ENCODE measurements at regions not wholly inside any gene's neighbourhood (a gene's known extent, or its start where the extent isn't known, plus 50 kb on each side); places are given as distances from the start of the nearest gene placed in this dataset.
"Not testable (repeated sequence)": the region's sequence is repeated elsewhere in the genome, so short reads cannot be mapped to it uniquely, and the experiment has no call there.

GRCh38 chr17:70562137-70562536, 392.8 kb downstream of the KCNJ2 start:
- Histone ChIP-seq H3K4me3 (ENCODE audit: low read length) (no peak overlapping the region), H3K4me1 (ENCODE audit: control insufficient read depth, low read depth, low read length) (no peaks in the 10 kb centered on the region), H3K27ac (ENCODE audit: low read length) (no peak overlapping the region), H3K9me3 (ENCODE audit: control insufficient read depth, low read depth, low read length) (no peaks in the 10 kb centered on the region), H3K36me3 (ENCODE audit: control insufficient read depth, low read depth, low read length) (no peaks in the 10 kb centered on the region), H3K9ac (ENCODE audit: low read length) (no peak overlapping the region), H3K27me3 (ENCODE audit: control insufficient read depth, insufficient read depth, low read length) (no peaks in the 10 kb centered on the region)

GRCh38 chr17:70563281-70563820, 394.0 kb downstream of the KCNJ2 start:
- no peaks in the 10 kb centered on the region for H3K36me3 ChIP-seq (ENCODE audit: control insufficient read depth, low read depth, low read length)
- no peaks in the 10 kb centered on the region for H3K9me3 ChIP-seq (ENCODE audit: control insufficient read depth, low read depth, low read length)
- no peak overlapping the region for H3K4me3 ChIP-seq (ENCODE audit: low read length)
- no peak overlapping the region for H3K27ac ChIP-seq (ENCODE audit: low read length)
- no peaks in the 10 kb centered on the region for H3K27me3 ChIP-seq (ENCODE audit: control insufficient read depth, insufficient read depth, low read length)
- H3K9ac ChIP-seq (ENCODE audit: low read length), result no peak overlapping the region
- no peaks in the 10 kb centered on the region for H3K4me1 ChIP-seq (ENCODE audit: control insufficient read depth, low read depth, low read length)

- no peak overlapping the region for H3K27ac ChIP-seq (ENCODE audit: low read length)
- no peaks in the 10 kb centered on the region for H3K36me3 ChIP-seq (ENCODE audit: control insufficient read depth, low read depth, low read length)
- H3K27me3 ChIP-seq (ENCODE audit: control insufficient read depth, insufficient read depth, low read length), result no peaks in the 10 kb centered on the region
- H3K4me1 ChIP-seq (ENCODE audit: control insufficient read depth, low read depth, low read length), result no peaks in the 10 kb centered on the region
- no peaks in the 10 kb centered on the region for H3K9me3 ChIP-seq (ENCODE audit: control insufficient read depth, low read depth, low read length)
- H3K4me3 ChIP-seq (ENCODE audit: low read length), result no peak overlapping the region
- H3K9ac ChIP-seq (ENCODE audit: low read length), result no peak overlapping the region
Measured at GRCh38 chr17:70564006-70564620, 394.8 kb downstream of the KCNJ2 start.

GRCh38 chr17:70569128-70569527, 399.8 kb downstream of the KCNJ2 start:
- Histone ChIP-seq H3K4me3 (ENCODE audit: low read length) (no peak overlapping the region), H3K27ac (ENCODE audit: low read length) (no peak overlapping the region), H3K9me3 (ENCODE audit: control insufficient read depth, low read depth, low read length) (no peaks in the 10 kb centered on the region), H3K36me3 (ENCODE audit: control insufficient read depth, low read depth, low read length) (no peaks in the 10 kb centered on the region), H3K4me1 (ENCODE audit: control insufficient read depth, low read depth, low read length) (no peaks in the 10 kb centered on the region), H3K9ac (ENCODE audit: low read length) (no peak overlapping the region), H3K27me3 (ENCODE audit: control insufficient read depth, insufficient read depth, low read length) (no peaks in the 10 kb centered on the region)

GRCh38 chr17:70577456-70577855, 408.1 kb downstream of the KCNJ2 start:
- H3K27me3 ChIP-seq (ENCODE audit: control insufficient read depth, insufficient read depth, low read length), result no peaks in the 10 kb centered on the region
- no peak overlapping the region for H3K9ac ChIP-seq (ENCODE audit: low read length)
- H3K9me3 ChIP-seq (ENCODE audit: control insufficient read depth, low read depth, low read length), result no peaks in the 10 kb centered on the region
- H3K4me1 ChIP-seq (ENCODE audit: control insufficient read depth, low read depth, low read length), result no peaks in the 10 kb centered on the region
- H3K36me3 ChIP-seq (ENCODE audit: control insufficient read depth, low read depth, low read length), result no peaks in the 10 kb centered on the region
- H3K4me3 ChIP-seq (ENCODE audit: low read length), result no peak overlapping the region
- no peak overlapping the region for H3K27ac ChIP-seq (ENCODE audit: low read length)

GRCh38 chr17:70581459-70581858, 412.1 kb downstream of the KCNJ2 start:
- Histone ChIP-seq H3K27ac (ENCODE audit: low read length) (no peak overlapping the region), H3K27me3 (ENCODE audit: control insufficient read depth, insufficient read depth, low read length) (no peaks in the 10 kb centered on the region), H3K9ac (ENCODE audit: low read length) (no peak overlapping the region), H3K9me3 (ENCODE audit: control insufficient read depth, low read depth, low read length) (no peaks in the 10 kb centered on the region), H3K4me3 (ENCODE audit: low read length) (no peak overlapping the region), H3K36me3 (ENCODE audit: control insufficient read depth, low read depth, low read length) (no peaks in the 10 kb centered on the region), H3K4me1 (ENCODE audit: control insufficient read depth, low read depth, low read length) (no peaks in the 10 kb centered on the region)

- no peaks in the 10 kb centered on the region for H3K27me3 ChIP-seq (ENCODE audit: control insufficient read depth, insufficient read depth, low read length)
- H3K9me3 ChIP-seq (ENCODE audit: control insufficient read depth, low read depth, low read length), result no peaks in the 10 kb centered on the region
- H3K27ac ChIP-seq (ENCODE audit: low read length), result no peak overlapping the region
- H3K9ac ChIP-seq (ENCODE audit: low read length), result no peak overlapping the region
- H3K4me3 ChIP-seq (ENCODE audit: low read length), result no peak overlapping the region
- H3K4me1 ChIP-seq (ENCODE audit: control insufficient read depth, low read depth, low read length), result no peaks in the 10 kb centered on the region
- H3K36me3 ChIP-seq (ENCODE audit: control insufficient read depth, low read depth, low read length), result no peaks in the 10 kb centered on the region
Measured at GRCh38 chr17:70582777-70583176, 413.4 kb downstream of the KCNJ2 start.

GRCh38 chr17:70584255-70584654, 414.9 kb downstream of the KCNJ2 start:
- Histone ChIP-seq H3K9me3 (ENCODE audit: control insufficient read depth, low read depth, low read length) (no peaks in the 10 kb centered on the region), H3K27ac (ENCODE audit: low read length) (no peak overlapping the region), H3K4me1 (ENCODE audit: control insufficient read depth, low read depth, low read length) (no peaks in the 10 kb centered on the region), H3K36me3 (ENCODE audit: control insufficient read depth, low read depth, low read length) (no peaks in the 10 kb centered on the region), H3K4me3 (ENCODE audit: low read length) (no peak overlapping the region), H3K27me3 (ENCODE audit: control insufficient read depth, insufficient read depth, low read length) (no peaks in the 10 kb centered on the region), H3K9ac (ENCODE audit: low read length) (no peak overlapping the region)

- Histone ChIP-seq H3K9me3 (ENCODE audit: control insufficient read depth, low read depth, low read length) (no peaks in the 10 kb centered on the region), H3K36me3 (ENCODE audit: control insufficient read depth, low read depth, low read length) (no peaks in the 10 kb centered on the region), H3K4me1 (ENCODE audit: control insufficient read depth, low read depth, low read length) (no peaks in the 10 kb centered on the region), H3K27ac (ENCODE audit: low read length) (no peak overlapping the region), H3K27me3 (ENCODE audit: control insufficient read depth, insufficient read depth, low read length) (no peaks in the 10 kb centered on the region), H3K4me3 (ENCODE audit: low read length) (no peak overlapping the region), H3K9ac (ENCODE audit: low read length) (no peak overlapping the region)
Measured at GRCh38 chr17:70588003-70588402, 418.7 kb downstream of the KCNJ2 start.

GRCh38 chr17:70597774-70598173, 428.4 kb downstream of the KCNJ2 start:
- no peak overlapping the region for H3K9ac ChIP-seq (ENCODE audit: low read length)
- H3K27me3 ChIP-seq (ENCODE audit: control insufficient read depth, insufficient read depth, low read length), result no peaks in the 10 kb centered on the region
- no peak overlapping the region for H3K27ac ChIP-seq (ENCODE audit: low read length)
- H3K9me3 ChIP-seq (ENCODE audit: control insufficient read depth, low read depth, low read length), result no peaks in the 10 kb centered on the region
- H3K4me3 ChIP-seq (ENCODE audit: low read length), result no peak overlapping the region
- H3K4me1 ChIP-seq (ENCODE audit: control insufficient read depth, low read depth, low read length), result no peaks in the 10 kb centered on the region
- no peaks in the 10 kb centered on the region for H3K36me3 ChIP-seq (ENCODE audit: control insufficient read depth, low read depth, low read length)

- Histone ChIP-seq H3K36me3 (ENCODE audit: control insufficient read depth, low read depth, low read length) (no peaks in the 10 kb centered on the region), H3K27me3 (ENCODE audit: control insufficient read depth, insufficient read depth, low read length) (no peaks in the 10 kb centered on the region), H3K9me3 (ENCODE audit: control insufficient read depth, low read depth, low read length) (no peaks in the 10 kb centered on the region), H3K9ac (ENCODE audit: low read length) (no peak overlapping the region), H3K27ac (ENCODE audit: low read length) (no peak overlapping the region), H3K4me3 (ENCODE audit: low read length) (no peak overlapping the region), H3K4me1 (ENCODE audit: control insufficient read depth, low read depth, low read length) (no peaks in the 10 kb centered on the region)
Measured at GRCh38 chr17:70599198-70599597, 429.9 kb downstream of the KCNJ2 start.

- H3K4me1 ChIP-seq (ENCODE audit: control insufficient read depth, low read depth, low read length); H3K27ac ChIP-seq (ENCODE audit: low read length); H3K4me3 ChIP-seq (ENCODE audit: low read length); H3K27me3 ChIP-seq (ENCODE audit: control insufficient read depth, insufficient read depth, low read length); H3K9me3 ChIP-seq (ENCODE audit: control insufficient read depth, low read depth, low read length); H3K9ac ChIP-seq (ENCODE audit: low read length); H3K36me3 ChIP-seq (ENCODE audit: control insufficient read depth, low read depth, low read length): not testable (repeated sequence)
Measured at GRCh38 chr17:70599945-70600344, 430.6 kb downstream of the KCNJ2 start.

Data from iPS-18a (cell line).